Esophagus (tissue), 2 donors: ENCODE measurements at regions not wholly inside any gene's neighbourhood (a gene's known extent, or its start where the extent isn't known, plus 50 kb on each side); places are given as distances from the start of the nearest gene placed in this dataset.
A peak's percentile ranks its signal among the peaks of the same experiment; 100 is the strongest.

Experiments
- H3K27ac ChIP-seq, 2 donors: one replicate each; pipeline ENCODE4 v1.5.1; 2013; ENCODE audit warnings: low read depth in 2 of 2, mild to moderate bottlenecking in 2 of 2, inconsistent platforms in 1 of 2, low read length in 1 of 2, moderate library complexity in 1 of 2
- H3K27me3 ChIP-seq, 2 donors: one replicate each; pipeline ENCODE4 v1.6.1; 2013; ENCODE audit warnings: low read length in 2 of 2, control low read depth in 1 of 2, mild to moderate bottlenecking in 1 of 2; ENCODE audit not compliant: insufficient read depth in 2 of 2, control insufficient read depth in 1 of 2
- H3K36me3 ChIP-seq, 2 donors: one replicate each; pipeline ENCODE4 v1.6.1; 2013; ENCODE audit warnings: low read length in 1 of 2; ENCODE audit not compliant: control insufficient read depth in 2 of 2, insufficient read depth in 2 of 2
- H3K4me1 ChIP-seq, 2 donors: one replicate each; pipeline ENCODE4 v1.6.1; 2013; ENCODE audit warnings: low read length in 1 of 2; ENCODE audit not compliant: control insufficient read depth in 2 of 2, insufficient read depth in 2 of 2
- H3K4me3 ChIP-seq, 2 donors: one replicate each; pipeline ENCODE4 v1.5.1; 2013; ENCODE audit warnings: low read length in 2 of 2, mild to moderate bottlenecking in 2 of 2, low read depth in 1 of 2, moderate library complexity in 1 of 2
- H3K9me3 ChIP-seq, 2 donors: one replicate each; pipeline ENCODE4 v1.6.1; 2013; ENCODE audit warnings: mild to moderate bottlenecking in 2 of 2, low read depth in 1 of 2, low read length in 1 of 2, moderate library complexity in 1 of 2; ENCODE audit not compliant: control insufficient read depth in 2 of 2, insufficient read depth in 1 of 2
- WGBS, 2 donors: extraction: QIAGEN DNeasy Blood & Tissue Kit; methylation state at CpG; one replicate each; pipeline ENCODE4 v1.1.7; 2013; 5-methylcytosine and 5-hydroxymethylcytosine counted together
- donor health status: healthy with polysubstance abuse.
- donor health status: Bipolar disorder and iron deficiency.

DNA sequence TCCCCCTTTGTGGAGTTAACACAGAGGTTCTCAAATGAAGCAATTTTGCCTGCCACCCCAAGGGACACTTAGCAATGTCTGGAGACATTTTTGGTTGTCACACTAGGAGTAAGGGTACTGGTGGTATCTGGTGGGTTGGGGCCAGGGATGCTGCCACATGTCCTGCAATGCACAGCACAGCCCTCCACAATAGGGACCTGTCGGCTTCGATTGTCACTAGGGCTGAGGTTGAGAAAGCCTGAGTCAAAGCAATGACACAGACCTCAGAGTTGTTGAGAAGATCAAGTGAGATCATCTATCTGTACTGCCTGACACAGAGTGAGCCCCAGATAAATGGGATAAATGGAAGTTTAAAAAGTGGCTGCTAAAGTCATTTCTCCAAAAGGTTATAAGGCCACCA, 249.2 kb upstream of the KLF4 start:
- 54 to 69% methylated on average over 2 of the region's 2 CpGs for WGBS, 2 donors
- Histone ChIP-seq H3K27me3 (no peaks in the 10 kb centered on the region), H3K4me3 (no peak overlapping the region), H3K36me3 (no peaks in the 10 kb centered on the region), H3K9me3 (no peaks in the 10 kb centered on the region), H3K4me1 (peaks cover 11 to 27% of the 10 kb centered on the region in 2 donors), H3K27ac (peak overlapping the region; percentile 82 to 94)

DNA sequence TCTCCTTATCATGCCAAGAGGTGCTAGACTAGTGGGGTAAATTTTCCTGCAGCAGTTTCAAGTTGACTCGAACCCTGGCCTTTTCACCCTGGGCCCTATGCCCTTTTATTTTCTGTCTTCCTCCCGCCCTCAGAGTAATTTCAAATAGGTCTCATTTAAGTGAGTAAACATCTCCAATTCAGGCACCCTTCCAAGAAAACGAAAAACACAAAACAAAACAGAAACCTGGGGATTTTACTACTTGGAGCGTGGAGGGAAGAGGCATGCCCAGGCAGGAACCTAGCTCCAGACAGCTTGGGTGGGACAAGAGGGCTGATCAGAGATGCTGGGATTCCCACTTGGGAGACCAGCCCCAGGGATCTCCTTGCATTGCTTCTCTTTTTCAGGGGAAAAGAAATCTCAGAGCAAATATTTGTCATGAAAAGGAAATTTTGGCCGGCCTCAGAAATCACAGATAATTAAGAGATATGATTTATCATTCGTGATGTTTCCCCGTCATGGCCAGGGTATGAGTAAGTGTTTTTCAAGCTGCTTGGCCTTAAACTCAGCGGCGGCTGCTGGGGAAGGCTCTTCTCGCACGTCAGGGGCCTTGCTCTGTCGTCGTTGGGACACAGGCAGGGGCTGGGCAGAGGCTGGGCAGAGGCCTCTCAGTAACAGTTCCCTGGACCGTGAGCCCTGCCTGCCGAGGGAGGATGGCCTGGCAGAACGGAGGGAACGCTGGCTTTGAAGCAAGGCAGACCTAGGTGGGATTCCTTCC, 248.6 kb upstream of the KLF4 start:
- Histone ChIP-seq H3K36me3 (no peaks in the 10 kb centered on the region), H3K4me1 (peaks cover 11 to 30% of the 10 kb centered on the region in 2 donors), H3K9me3 (no peaks in the 10 kb centered on the region), H3K27me3 (no peaks in the 10 kb centered on the region), H3K27ac (peak overlapping the region; percentile 82 to 94), H3K4me3 (no peak overlapping the region)
- 29 to 47% methylated on average over 17 of the region's 17 CpGs for WGBS, 2 donors

DNA sequence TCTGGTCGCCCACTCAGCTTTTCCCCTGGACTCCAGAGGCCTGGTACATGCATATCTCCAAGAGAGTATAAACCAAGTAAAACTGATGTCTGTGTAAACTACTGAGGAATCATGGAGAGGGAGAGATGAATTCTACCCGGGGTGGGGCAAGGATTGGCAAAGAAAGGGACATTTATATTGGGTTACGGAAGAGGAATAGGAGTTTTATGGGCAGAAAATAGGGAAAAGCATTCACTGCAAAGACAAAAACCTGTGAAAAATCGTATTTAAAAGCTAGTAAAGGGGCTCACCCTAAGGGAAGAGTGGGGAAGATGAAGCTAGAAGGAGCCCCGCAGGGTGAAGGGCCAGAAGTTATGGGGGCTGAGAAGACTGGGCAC, 248.0 kb upstream of the KLF4 start:
- Histone ChIP-seq H3K36me3 (no peaks in the 10 kb centered on the region), H3K9me3 (no peaks in the 10 kb centered on the region), H3K4me3 (no peak overlapping the region), H3K27ac (peak overlapping the region; percentile 62 to 82), H3K4me1 (peaks cover 10 to 29% of the 10 kb centered on the region in 2 donors), H3K27me3 (no peaks in the 10 kb centered on the region)
- 64 to 69% methylated on average over 5 of the region's 5 CpGs for WGBS, 2 donors

DNA sequence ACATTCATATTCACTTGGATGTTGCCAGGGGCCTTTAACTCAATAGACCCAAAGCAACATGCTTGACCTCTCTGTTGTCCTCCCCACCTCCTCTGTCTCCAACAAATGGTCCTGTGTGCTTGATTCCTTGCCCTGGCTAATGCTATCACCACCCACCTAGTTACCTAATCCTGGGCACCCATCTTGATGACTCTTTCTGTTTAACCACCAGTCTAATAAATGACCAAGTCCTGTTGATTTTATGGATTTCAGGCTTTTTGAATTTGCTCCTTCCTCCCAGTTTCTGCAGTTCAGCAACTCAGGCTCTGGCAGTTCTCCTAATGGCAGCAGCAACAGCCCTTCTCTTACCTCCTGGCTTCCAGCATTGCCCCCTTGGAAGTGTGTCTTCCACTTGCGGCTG, 246.3 kb upstream of the KLF4 start:
- 88 to 89% methylated on average over 1 of the region's 1 CpG for WGBS, 2 donors
- H3K27ac ChIP-seq: no peak overlapping the region
- peaks cover 7 to 24% of the 10 kb centered on the region in 2 donors for H3K4me1 ChIP-seq
- no peaks in the 10 kb centered on the region for H3K9me3 ChIP-seq
- no peaks in the 10 kb centered on the region for H3K36me3 ChIP-seq
- H3K4me3 ChIP-seq: no peak overlapping the region
- H3K27me3 ChIP-seq: no peaks in the 10 kb centered on the region

DNA sequence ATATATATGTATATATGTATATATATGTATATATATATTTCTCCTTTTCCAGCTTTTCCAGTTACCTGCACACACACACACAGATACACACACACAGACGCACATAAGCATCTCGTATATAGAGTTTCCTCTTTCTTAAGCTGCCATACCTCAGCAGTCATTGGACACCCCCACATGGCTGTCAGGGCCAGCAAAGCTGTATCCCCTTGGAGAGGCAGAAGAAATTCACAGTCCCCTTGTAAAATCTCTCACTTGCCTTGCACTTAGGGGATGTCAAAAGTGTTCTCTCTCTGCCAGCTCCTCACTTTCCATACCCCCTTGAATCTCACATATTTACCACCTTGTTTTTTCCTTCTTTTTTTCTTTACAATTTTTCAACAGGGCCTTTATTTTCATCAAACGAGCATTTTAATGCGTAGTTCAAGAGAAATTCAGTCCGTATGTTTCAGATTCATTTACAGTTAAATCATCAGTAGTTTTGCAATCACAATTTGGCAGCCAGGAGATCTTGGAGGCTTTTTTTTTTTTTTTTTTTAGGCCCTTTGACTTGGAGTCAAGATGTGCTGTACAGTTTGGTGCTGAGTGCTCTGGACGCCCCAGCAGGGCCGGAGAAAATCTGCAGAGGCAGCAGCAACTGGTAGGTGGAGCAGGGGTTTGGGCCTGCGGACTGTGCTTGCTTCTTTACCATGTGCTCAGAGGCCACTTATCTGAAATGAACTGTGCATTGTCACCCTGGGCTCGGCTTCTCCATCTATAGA, 244.9 kb upstream of the KLF4 start:
- 52 to 60% methylated on average over 9 of the region's 9 CpGs for WGBS, 2 donors
- Histone ChIP-seq H3K36me3 (no peaks in the 10 kb centered on the region), H3K27ac (peak overlapping the region; percentile 45 to 79), H3K4me1 (peaks cover 4 to 13% of the 10 kb centered on the region in 2 donors), H3K9me3 (no peaks in the 10 kb centered on the region), H3K4me3 (no peak overlapping the region), H3K27me3 (no peaks in the 10 kb centered on the region)

- peaks cover 2 to 9% of the 10 kb centered on the region in 2 donors for H3K4me1 ChIP-seq
- H3K9me3 ChIP-seq: no peaks in the 10 kb centered on the region
- H3K36me3 ChIP-seq: no peaks in the 10 kb centered on the region
- peak overlapping the region; percentile 72 for H3K27ac ChIP-seq
- no peak overlapping the region for H3K4me3 ChIP-seq
- H3K27me3 ChIP-seq: no peaks in the 10 kb centered on the region
- 44 to 46% methylated on average over 5 of the region's 5 CpGs for WGBS, 2 donors
These were observed 243.9 kb upstream of the KLF4 start for GRCh38 chr9:107733523-107733894.

- H3K36me3 ChIP-seq: no peaks in the 10 kb centered on the region
- H3K27ac ChIP-seq: peak overlapping the region; percentile 72
- WGBS, 2 donors: 15 to 24% methylated on average over 8 of the region's 8 CpGs
- H3K27me3 ChIP-seq: no peaks in the 10 kb centered on the region
- no peak overlapping the region for H3K4me3 ChIP-seq
- peaks cover 2 to 7% of the 10 kb centered on the region in 2 donors for H3K4me1 ChIP-seq
- H3K9me3 ChIP-seq: no peaks in the 10 kb centered on the region
These were observed 243.4 kb upstream of the KLF4 start for GRCh38 chr9:107732781-107733522.

DNA sequence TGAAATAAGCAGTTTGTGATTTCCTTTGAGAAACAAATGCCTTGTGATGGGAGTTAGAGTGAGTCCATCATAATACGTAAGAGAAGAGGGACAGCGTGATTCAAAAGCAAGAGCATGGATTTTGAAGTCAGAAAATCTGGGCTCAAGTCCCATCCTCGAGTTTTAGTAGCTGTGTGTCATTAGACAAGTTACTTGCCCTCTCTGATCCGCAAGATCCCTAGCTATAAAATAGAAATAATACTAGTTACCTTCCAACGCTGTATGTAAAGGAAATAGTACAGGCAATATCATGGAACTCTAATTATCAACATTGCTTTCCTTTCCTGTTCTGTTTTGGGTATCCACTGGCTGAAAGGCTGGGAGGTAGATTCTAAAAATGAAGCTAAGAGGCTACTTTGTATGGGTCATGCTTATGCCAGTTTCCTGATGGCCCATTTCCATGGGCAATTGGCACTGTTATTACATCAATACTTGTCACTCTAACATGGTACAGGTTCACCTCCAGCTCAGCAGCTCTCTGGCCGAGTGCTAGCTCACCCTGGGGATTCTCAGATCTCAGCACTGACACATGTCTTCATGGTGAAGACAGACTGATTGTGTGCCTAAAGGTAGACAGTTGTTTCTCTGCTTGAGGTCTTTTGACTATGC, 241.7 kb upstream of the KLF4 start:
- no peaks in the 10 kb centered on the region for H3K27me3 ChIP-seq
- H3K4me1 ChIP-seq: peaks cover 0 to 3% of the 10 kb centered on the region in 2 donors
- no peaks in the 10 kb centered on the region for H3K9me3 ChIP-seq
- WGBS, 2 donors: 87 to 88% methylated on average over 6 of the region's 6 CpGs
- no peaks in the 10 kb centered on the region for H3K36me3 ChIP-seq
- H3K4me3 ChIP-seq: no peak overlapping the region
- no peak overlapping the region for H3K27ac ChIP-seq

- H3K9me3 ChIP-seq: no peaks in the 10 kb centered on the region
- H3K4me3 ChIP-seq: no peak overlapping the region
- no peak overlapping the region for H3K27ac ChIP-seq
- no peaks in the 10 kb centered on the region for H3K27me3 ChIP-seq
- peaks cover 0 to 3% of the 10 kb centered on the region in 2 donors for H3K4me1 ChIP-seq
- H3K36me3 ChIP-seq: no peaks in the 10 kb centered on the region
- WGBS, 2 donors: 99 to 100% methylated on average over 1 of the region's 1 CpG
These were observed 241.1 kb upstream of the KLF4 start for GRCh38 chr9:107730666-107731065.
